ENCODE measurements at regions not wholly inside any gene's neighbourhood (a gene's known extent, or its start where the extent isn't known, plus 50 kb on each side); places are given as distances from the start of the nearest gene placed in this dataset.
"Not testable (repeated sequence)": the region's sequence is repeated elsewhere in the genome, so short reads cannot be mapped to it uniquely, and the experiment has no call there.

- no peak for DNase-seq (ENCODE audit: extremely low read depth in 1 of 2, low read depth in 1 of 2)
Observed at GRCh38 chr11:28951191-28951590, 843.0 kb downstream of the METTL15 start.

GRCh38 chr11:28939381-28939780, 831.2 kb downstream of the METTL15 start:
- no peak for DNase-seq (ENCODE audit: extremely low read depth in 1 of 2, low read depth in 1 of 2)

- no peak for DNase-seq (ENCODE audit: extremely low read depth in 1 of 2, low read depth in 1 of 2)
Observed at GRCh38 chr11:28938091-28938490, 829.9 kb downstream of the METTL15 start.

GRCh38 chr11:28932940-28933339, 824.8 kb downstream of the METTL15 start:
- DNase-seq (ENCODE audit: extremely low read depth in 1 of 2, low read depth in 1 of 2), result no peak

- no peak for DNase-seq (ENCODE audit: extremely low read depth in 1 of 2, low read depth in 1 of 2)
Observed at GRCh38 chr11:28924004-28924403, 815.8 kb downstream of the METTL15 start.

- DNase-seq (ENCODE audit: extremely low read depth in 1 of 2, low read depth in 1 of 2), result no peak
Observed at GRCh38 chr11:28922386-28922981, 814.3 kb downstream of the METTL15 start.

- DNase-seq (ENCODE audit: extremely low read depth in 1 of 2, low read depth in 1 of 2), result no peak
Observed at GRCh38 chr11:28919194-28919593, 811.0 kb downstream of the METTL15 start.

- DNase-seq (ENCODE audit: extremely low read depth in 1 of 2, low read depth in 1 of 2), result no peak
Observed at GRCh38 chr11:28913883-28914282, 805.7 kb downstream of the METTL15 start.

GRCh38 chr11:28911829-28912228, 803.6 kb downstream of the METTL15 start:
- no peak for DNase-seq (ENCODE audit: extremely low read depth in 1 of 2, low read depth in 1 of 2)

GRCh38 chr11:28910926-28911325, 802.7 kb downstream of the METTL15 start:
- no peak for DNase-seq (ENCODE audit: extremely low read depth in 1 of 2, low read depth in 1 of 2)

GRCh38 chr11:28903716-28904115, 795.5 kb downstream of the METTL15 start:
- no peak for DNase-seq (ENCODE audit: extremely low read depth in 1 of 2, low read depth in 1 of 2)

GRCh38 chr11:28900427-28900826, 792.2 kb downstream of the METTL15 start:
- no peak for DNase-seq (ENCODE audit: extremely low read depth in 1 of 2, low read depth in 1 of 2)

GRCh38 chr11:28899706-28900105, 791.5 kb downstream of the METTL15 start:
- no peak for DNase-seq (ENCODE audit: extremely low read depth in 1 of 2, low read depth in 1 of 2)

- DNase-seq (ENCODE audit: extremely low read depth in 1 of 2, low read depth in 1 of 2), result not testable (repeated sequence)
Observed at GRCh38 chr11:28890601-28891040, 782.4 kb downstream of the METTL15 start.

- DNase-seq (ENCODE audit: extremely low read depth in 1 of 2, low read depth in 1 of 2), result no peak
Observed at GRCh38 chr11:28887681-28888080, 779.5 kb downstream of the METTL15 start.

GRCh38 chr11:28879869-28880268, 771.7 kb downstream of the METTL15 start:
- no peak for DNase-seq (ENCODE audit: extremely low read depth in 1 of 2, low read depth in 1 of 2)

- DNase-seq (ENCODE audit: extremely low read depth in 1 of 2, low read depth in 1 of 2), result no peak
Observed at GRCh38 chr11:28878025-28878424, 769.8 kb downstream of the METTL15 start.

- no peak for DNase-seq (ENCODE audit: extremely low read depth in 1 of 2, low read depth in 1 of 2)
Observed at GRCh38 chr11:28877340-28877739, 769.2 kb downstream of the METTL15 start.

GRCh38 chr11:28874706-28875105, 766.5 kb downstream of the METTL15 start:
- DNase-seq (ENCODE audit: extremely low read depth in 1 of 2, low read depth in 1 of 2), result no peak

- DNase-seq (ENCODE audit: extremely low read depth in 1 of 2, low read depth in 1 of 2), result no peak
Observed at GRCh38 chr11:28871090-28871489, 762.9 kb downstream of the METTL15 start.

- DNase-seq (ENCODE audit: extremely low read depth in 1 of 2, low read depth in 1 of 2), result no peak
Observed at GRCh38 chr11:28863422-28863821, 755.2 kb downstream of the METTL15 start.

GRCh38 chr11:28860893-28861292, 752.7 kb downstream of the METTL15 start:
- DNase-seq (ENCODE audit: extremely low read depth in 1 of 2, low read depth in 1 of 2), result no peak

GRCh38 chr11:28858076-28858475, 749.9 kb downstream of the METTL15 start:
- no peak for DNase-seq (ENCODE audit: extremely low read depth in 1 of 2, low read depth in 1 of 2)
